ENCODE measurements at regions not wholly inside any gene's neighbourhood (a gene's known extent, or its start where the extent isn't known, plus 50 kb on each side); places are given as distances from the start of the nearest gene placed in this dataset.
"Not testable (repeated sequence)": the region's sequence is repeated elsewhere in the genome, so short reads cannot be mapped to it uniquely, and the experiment has no call there.

DNA sequence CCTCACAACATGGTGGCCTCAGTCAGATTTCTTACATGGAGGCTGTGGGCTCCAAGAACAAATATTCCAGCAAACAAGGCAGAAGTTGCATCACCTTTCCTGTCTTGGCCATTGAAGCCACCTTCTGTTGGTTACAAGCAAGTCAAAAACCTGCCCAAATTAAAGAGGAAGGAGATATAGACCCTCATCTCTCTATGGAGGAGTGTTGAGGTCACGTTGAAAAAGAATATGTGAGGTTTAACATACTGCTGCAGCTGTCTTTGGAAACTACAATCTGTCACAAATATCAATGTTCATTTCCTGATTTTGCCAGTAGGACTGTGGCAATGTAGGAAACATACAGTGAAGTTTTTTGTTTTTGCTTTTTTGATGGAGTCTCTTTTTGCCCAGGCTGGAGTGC, 211.4 kb downstream of the COPRS start:
- no peaks in the 10 kb centered on the region for H3K4me1 ChIP-seq
- intact Hi-C loops (cut with DNase I), result no loop called here
- TF ChIP-seq POLR2A (IDR thresholded peaks at IDR 0.05), result no peak
- TF ChIP-seq, protein P1, sequence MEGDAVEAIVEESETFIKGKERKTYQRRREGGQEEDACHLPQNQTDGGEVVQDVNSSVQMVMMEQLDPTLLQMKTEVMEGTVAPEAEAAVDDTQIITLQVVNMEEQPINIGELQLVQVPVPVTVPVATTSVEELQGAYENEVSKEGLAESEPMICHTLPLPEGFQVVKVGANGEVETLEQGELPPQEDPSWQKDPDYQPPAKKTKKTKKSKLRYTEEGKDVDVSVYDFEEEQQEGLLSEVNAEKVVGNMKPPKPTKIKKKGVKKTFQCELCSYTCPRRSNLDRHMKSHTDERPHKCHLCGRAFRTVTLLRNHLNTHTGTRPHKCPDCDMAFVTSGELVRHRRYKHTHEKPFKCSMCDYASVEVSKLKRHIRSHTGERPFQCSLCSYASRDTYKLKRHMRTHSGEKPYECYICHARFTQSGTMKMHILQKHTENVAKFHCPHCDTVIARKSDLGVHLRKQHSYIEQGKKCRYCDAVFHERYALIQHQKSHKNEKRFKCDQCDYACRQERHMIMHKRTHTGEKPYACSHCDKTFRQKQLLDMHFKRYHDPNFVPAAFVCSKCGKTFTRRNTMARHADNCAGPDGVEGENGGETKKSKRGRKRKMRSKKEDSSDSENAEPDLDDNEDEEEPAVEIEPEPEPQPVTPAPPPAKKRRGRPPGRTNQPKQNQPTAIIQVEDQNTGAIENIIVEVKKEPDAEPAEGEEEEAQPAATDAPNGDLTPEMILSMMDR (IDR thresholded peaks at IDR 0.05), result no peak
- no peak overlapping the region for H3K4me3 ChIP-seq
- DNase-seq, result no peak
- 33 to 48% methylated on average over 1 of the region's 1 CpG for WGBS, 2 donors
- no peak overlapping the region for H3K27ac ChIP-seq
- H3K36me3 ChIP-seq (replicated peaks in 1 of 2; ENCODE audit: insufficient read depth in 1 of 2, low read depth in 2 of 2), result no peaks in the 10 kb centered on the region
- H3K27me3 ChIP-seq, result no peaks in the 10 kb centered on the region
- peaks cover 0 to 3% (median 0%) of the 10 kb centered on the region in 3 donors for H3K9me3 ChIP-seq
- ATAC-seq, result no peak

DNA sequence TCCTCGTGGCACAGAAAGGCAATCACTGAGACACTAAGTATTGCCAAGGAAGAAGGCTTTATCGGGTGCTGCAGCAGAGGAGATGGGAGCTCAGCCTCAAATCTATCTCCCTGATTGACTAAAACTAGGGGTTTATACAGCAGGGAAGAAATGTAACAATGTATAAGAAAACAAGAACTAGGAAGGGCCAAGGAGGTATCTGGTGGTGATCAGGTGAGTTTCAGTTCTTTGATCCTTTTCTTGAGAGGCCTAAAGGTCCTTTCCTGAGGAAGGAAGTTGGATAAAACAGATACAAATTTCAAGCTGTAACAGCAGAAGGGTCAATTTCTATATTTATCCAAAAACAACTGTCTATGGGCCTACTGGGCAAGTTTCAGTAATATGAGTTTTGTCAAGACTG, 212.4 kb downstream of the COPRS start:
- no peak overlapping the region for H3K27ac ChIP-seq
- H3K4me3 ChIP-seq, result no peak overlapping the region
- no peaks in the 10 kb centered on the region for H3K36me3 ChIP-seq (replicated peaks in 1 of 2; ENCODE audit: insufficient read depth in 1 of 2, low read depth in 2 of 2)
- H3K27me3 ChIP-seq, result no peaks in the 10 kb centered on the region
- intact Hi-C loops (cut with DNase I), result no loop called here
- peaks cover 0 to 3% (median 0%) of the 10 kb centered on the region in 3 donors for H3K9me3 ChIP-seq
- DNase-seq (no peak), ATAC-seq (no peak)
- TF ChIP-seq POLR2A (IDR thresholded peaks at IDR 0.05), result no peak
- no peaks in the 10 kb centered on the region for H3K4me1 ChIP-seq
- WGBS, 2 donors, result 76 to 88% methylated on average over 2 of the region's 2 CpGs

DNA sequence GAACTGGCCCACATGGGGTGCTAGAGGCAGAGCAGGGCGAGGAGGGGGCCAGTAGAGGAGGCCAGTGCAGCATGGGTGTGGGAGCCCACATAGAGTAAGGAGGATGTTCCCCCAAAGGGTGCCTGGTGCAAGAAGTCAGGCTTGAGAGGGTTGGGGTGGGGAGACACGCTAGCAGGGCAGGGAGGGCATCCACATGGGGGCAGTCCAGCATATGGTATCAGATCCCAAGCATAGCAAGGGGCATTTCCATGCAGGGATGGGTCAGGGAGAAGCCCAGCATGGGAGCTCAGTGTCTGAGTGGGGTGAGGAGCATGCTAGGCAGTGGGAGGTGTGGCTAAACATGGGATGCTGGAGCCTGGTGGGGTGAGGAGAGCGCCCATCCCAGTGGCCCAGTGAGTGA, 213.7 kb downstream of the COPRS start:
- ATAC-seq (no peak), DNase-seq (no peak)
- intact Hi-C loops (cut with DNase I), result no loop called here
- Histone ChIP-seq H3K27me3 (no peaks in the 10 kb centered on the region), H3K4me3 (no peak overlapping the region), H3K36me3 (replicated peaks in 1 of 2; ENCODE audit: insufficient read depth in 1 of 2, low read depth in 2 of 2) (no peaks in the 10 kb centered on the region), H3K27ac (no peak overlapping the region), H3K4me1 (no peaks in the 10 kb centered on the region), H3K9me3 (peaks cover 0 to 3% (median 0%) of the 10 kb centered on the region in 3 donors)
- TF ChIP-seq, protein P1 (IDR thresholded peaks at IDR 0.05), result no peak
- TF ChIP-seq POLR2A (IDR thresholded peaks at IDR 0.05), result no peak
- 86 to 91% methylated on average over 3 of the region's 3 CpGs for whole genome bisulfite sequencing, 2 donors

DNA sequence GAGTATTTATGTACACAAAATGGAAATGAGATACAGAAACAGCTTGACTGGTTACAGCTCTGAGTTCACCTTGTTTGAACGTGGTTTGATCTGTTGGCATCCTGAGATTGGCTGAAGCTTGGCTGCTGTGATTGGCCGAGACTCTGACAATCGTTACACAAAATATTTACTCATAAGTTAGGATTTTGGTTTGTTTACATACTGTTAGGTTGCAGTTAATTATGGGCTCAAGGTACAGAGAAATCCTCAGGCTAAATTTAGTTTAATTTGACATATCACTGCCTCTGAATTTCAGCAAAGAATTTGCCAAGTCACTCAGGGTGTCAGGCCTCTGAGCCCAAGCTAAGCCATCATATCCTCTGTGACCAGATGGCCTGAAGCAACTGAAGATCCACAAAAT, 227.3 kb downstream of the COPRS start:
- Histone ChIP-seq H3K9me3 (no peaks in the 10 kb centered on the region), H3K27ac (no peak overlapping the region), H3K4me3 (no peak overlapping the region), H3K4me1 (no peaks in the 10 kb centered on the region), H3K36me3 (replicated peaks in 1 of 2; ENCODE audit: insufficient read depth in 1 of 2, low read depth in 2 of 2) (no peaks in the 10 kb centered on the region), H3K27me3 (no peaks in the 10 kb centered on the region)
- DNase-seq, result no peak
- intact Hi-C loops (cut with DNase I), result no loop called here
- TF ChIP-seq POLR2A (IDR thresholded peaks at IDR 0.05), result no peak
- TF ChIP-seq, protein P1 (IDR thresholded peaks at IDR 0.05), result no peak
- no peak for ATAC-seq
- WGBS, 2 donors, result 35 to 61% methylated on average over 3 of the region's 3 CpGs

DNA sequence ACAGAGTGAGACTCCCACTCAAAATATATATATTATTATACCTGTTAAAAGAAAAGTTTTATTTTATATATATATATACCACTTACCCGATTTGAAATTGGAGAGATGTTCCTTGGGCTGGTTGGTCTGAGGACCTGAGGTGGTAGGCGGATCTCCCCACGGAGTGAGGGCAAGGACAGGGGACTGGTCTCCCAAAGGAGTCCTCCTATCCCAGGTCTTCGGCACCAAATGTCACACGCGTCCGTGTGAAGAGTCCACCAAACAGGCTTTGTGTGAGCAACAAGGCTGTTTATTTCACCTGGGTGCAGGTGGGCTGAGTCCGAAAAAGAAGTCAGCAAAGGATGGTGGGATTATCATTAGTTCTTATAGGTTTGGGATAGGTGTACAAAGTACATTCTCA, 228.2 kb downstream of the COPRS start:
- intact Hi-C loops (cut with DNase I), result not testable (repeated sequence)

DNA sequence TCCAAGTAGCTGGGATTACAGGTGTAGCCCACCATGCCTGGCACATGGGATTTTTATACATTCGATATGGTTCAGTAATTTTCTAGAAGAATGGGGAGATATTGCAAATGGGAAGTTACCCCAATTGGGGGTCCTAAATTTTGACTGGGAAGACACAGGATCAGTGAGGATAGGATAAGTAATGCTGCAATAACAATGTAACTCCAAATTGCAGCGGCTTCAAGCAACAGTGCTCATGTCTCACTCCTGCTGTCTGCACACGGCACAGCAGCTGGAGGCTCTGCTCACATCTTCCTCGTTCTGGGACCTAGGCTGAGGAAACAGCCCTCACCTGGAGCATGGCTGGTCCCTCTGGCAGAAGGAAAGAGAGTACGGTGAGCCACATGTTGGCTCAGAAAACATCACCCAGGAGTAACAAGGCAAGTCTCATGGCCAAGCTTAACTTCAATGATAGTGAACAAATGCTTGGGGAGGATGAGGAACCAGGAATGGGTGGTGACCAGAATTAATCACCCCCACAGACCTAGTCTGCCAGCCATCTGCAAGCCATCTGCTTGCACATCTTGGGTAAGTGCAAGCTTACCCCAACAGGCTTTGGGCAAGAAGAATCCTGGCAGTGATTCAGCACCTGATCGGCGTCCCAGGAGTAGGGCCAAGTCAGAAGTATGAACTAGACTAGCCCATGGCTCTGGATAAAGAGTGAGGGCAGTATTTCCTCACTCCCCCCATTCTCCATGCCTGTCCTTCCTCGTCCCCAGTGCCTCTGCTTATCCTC, 229.2 kb downstream of the COPRS start:
- DNase-seq, result no peak
- WGBS, 2 donors, result 69 to 77% methylated on average over 8 of the region's 8 CpGs
- TF ChIP-seq, protein P1 (IDR thresholded peaks at IDR 0.05), result no peak
- no peak for TF ChIP-seq POLR2A (IDR thresholded peaks at IDR 0.05)
- no peaks in the 10 kb centered on the region for H3K36me3 ChIP-seq (replicated peaks in 1 of 2; ENCODE audit: insufficient read depth in 1 of 2, low read depth in 2 of 2)
- H3K4me1 ChIP-seq, result no peaks in the 10 kb centered on the region
- H3K27me3 ChIP-seq, result no peaks in the 10 kb centered on the region
- no peak overlapping the region for H3K27ac ChIP-seq
- ATAC-seq, result no peak
- intact Hi-C loops (cut with DNase I), result no loop called here
- H3K4me3 ChIP-seq, result no peak overlapping the region
- peaks cover 0 to 6% (median 0%) of the 10 kb centered on the region in 3 donors for H3K9me3 ChIP-seq

More for the DNA sequence above, 228.2 kb downstream of the COPRS start:
- ATAC-seq; H3K4me3 ChIP-seq; H3K27me3 ChIP-seq; DNase-seq; H3K27ac ChIP-seq; H3K9me3 ChIP-seq; H3K36me3 ChIP-seq (replicated peaks in 1 of 2; ENCODE audit: insufficient read depth in 1 of 2, low read depth in 2 of 2); H3K4me1 ChIP-seq: not testable (repeated sequence)
- 79 to 93% methylated on average over 8 of the region's 8 CpGs for WGBS, 2 donors
